Colonic mucosa (tissue), 4 donors: ENCODE measurements at regions not wholly inside any gene's neighbourhood (a gene's known extent, or its start where the extent isn't known, plus 50 kb on each side); places are given as distances from the start of the nearest gene placed in this dataset.

Experiments used
- DNase-seq: peaks from one replicate; pipeline ENCODE4 v3.0.0-alpha.2; 2020
- H3K27ac ChIP-seq: fragments of 200-600 bp; one replicate; pipeline ENCODE4 v1.8.0; 2021
- H3K27me3 ChIP-seq: fragments of 200-600 bp; one replicate; pipeline ENCODE4 v1.8.0; 2021
- H3K36me3 ChIP-seq: fragments of 200-600 bp; one replicate; pipeline ENCODE4 v1.8.0; 2021
- H3K4me1 ChIP-seq: fragments of 200-600 bp; one replicate; pipeline ENCODE4 v1.8.0; 2021; ENCODE audit warnings: mild to moderate bottlenecking
- H3K4me3 ChIP-seq: fragments of 200-600 bp; one replicate; pipeline ENCODE4 v1.8.0; 2021
- H3K9ac ChIP-seq, 2 donors: one replicate each; pipeline ENCODE4 v1.7.0; 2013; ENCODE audit warnings: control low read depth in 2 of 2, low read depth in 2 of 2, low read length in 2 of 2
- H3K9me3 ChIP-seq: fragments of 200-600 bp; one replicate; pipeline ENCODE4 v1.8.0; 2021
- intact Hi-C: fragments of 100-400 bp; cut with DNase I; formaldehyde crosslinking; loops from one replicate; pipeline ENCODE4 v1.14.1; 2022
- TF ChIP-seq, protein P1 (sequence below): fragments of 200-600 bp; IDR thresholded peaks from one replicate; pipeline ENCODE4 v1.8.0; 2022; ENCODE audit warnings: antibody characterized with exemption, mild to moderate bottlenecking
- donor health status: healthy.
- donor health status: DM: no; HTN: no; CAD: no.
- donor health status: DM: no; HTN: no; CAD: no.

DNA sequence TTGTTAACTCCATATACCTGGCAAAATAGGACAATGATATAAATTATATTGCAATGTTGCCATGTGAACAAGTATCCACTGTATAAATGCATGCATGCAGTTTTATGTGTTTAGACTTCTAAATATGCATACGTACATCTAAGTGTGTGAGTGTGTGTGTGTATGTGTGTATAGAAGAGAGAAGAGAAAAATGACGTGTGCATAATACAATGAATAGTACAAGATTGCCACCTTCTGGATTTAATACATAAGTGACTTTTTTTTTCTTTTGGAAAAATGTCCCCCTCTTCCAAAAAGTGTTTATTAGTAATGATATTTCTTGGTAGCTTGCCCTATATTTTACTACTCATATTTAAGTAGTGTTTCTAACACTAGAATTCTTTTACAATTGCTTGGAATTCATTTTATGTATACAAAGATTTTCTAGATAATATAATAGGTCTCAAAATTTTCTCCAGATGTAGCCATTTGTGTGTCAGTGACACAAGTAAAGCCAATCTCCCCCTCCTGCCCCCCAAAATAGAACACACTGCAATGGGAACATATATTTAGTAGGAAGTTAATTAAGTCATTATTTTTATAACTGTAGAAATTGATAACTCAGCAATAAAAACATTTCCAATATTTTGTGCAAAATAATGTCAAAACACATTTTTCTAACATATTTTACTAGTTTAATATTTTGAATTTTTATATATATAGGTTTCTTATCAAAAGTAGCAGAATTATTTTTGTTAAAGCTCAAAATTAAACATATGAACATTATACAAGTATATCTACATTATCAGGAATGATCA lies 783.3 kb upstream of the ATXN8OS start:
- Histone ChIP-seq H3K36me3 (no peaks in the 10 kb centered on the region), H3K27ac (no peak overlapping the region), H3K4me1 (no peaks in the 10 kb centered on the region), H3K9ac (no peak overlapping the region), H3K27me3 (no peaks in the 10 kb centered on the region), H3K9me3 (no peaks in the 10 kb centered on the region), H3K4me3 (no peak overlapping the region)
- intact Hi-C loops: loop anchor here (10.0 kb wide), 1 partner anchor 1589 kb away; no protein-coding TSS in a partner anchor
- TF ChIP-seq, protein P1, sequence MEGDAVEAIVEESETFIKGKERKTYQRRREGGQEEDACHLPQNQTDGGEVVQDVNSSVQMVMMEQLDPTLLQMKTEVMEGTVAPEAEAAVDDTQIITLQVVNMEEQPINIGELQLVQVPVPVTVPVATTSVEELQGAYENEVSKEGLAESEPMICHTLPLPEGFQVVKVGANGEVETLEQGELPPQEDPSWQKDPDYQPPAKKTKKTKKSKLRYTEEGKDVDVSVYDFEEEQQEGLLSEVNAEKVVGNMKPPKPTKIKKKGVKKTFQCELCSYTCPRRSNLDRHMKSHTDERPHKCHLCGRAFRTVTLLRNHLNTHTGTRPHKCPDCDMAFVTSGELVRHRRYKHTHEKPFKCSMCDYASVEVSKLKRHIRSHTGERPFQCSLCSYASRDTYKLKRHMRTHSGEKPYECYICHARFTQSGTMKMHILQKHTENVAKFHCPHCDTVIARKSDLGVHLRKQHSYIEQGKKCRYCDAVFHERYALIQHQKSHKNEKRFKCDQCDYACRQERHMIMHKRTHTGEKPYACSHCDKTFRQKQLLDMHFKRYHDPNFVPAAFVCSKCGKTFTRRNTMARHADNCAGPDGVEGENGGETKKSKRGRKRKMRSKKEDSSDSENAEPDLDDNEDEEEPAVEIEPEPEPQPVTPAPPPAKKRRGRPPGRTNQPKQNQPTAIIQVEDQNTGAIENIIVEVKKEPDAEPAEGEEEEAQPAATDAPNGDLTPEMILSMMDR: no peak
- DNase-seq: no peak

DNA sequence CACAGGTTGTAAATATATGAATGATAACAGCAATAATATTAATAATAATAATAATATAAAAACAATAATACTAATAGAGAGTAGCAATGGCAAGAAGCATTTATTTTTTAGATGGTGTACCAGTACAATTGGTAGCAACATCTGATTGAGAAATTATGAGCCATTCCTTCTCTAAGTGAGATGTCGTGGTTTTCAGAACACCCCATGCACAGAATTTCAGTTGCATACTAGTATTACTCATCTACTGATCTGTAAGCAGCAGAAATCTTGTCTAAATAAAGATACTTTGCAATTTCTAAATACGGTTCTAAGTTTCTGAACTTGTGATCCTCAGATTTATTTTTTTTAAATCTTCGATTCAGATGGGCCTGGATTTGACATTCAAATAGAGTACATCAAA lies 788.0 kb upstream of the ATXN8OS start:
- no peak overlapping the region for H3K4me3 ChIP-seq
- H3K27me3 ChIP-seq: no peaks in the 10 kb centered on the region
- TF ChIP-seq, protein P1: no peak
- H3K9me3 ChIP-seq: no peaks in the 10 kb centered on the region
- no peak overlapping the region for H3K27ac ChIP-seq
- H3K4me1 ChIP-seq: no peaks in the 10 kb centered on the region
- intact Hi-C loops: loop anchor here (10.0 kb wide), 1 partner anchor 1585 kb away; no protein-coding TSS in a partner anchor
- no peak for DNase-seq
- H3K36me3 ChIP-seq: no peaks in the 10 kb centered on the region
- no peak overlapping the region for H3K9ac ChIP-seq

DNA sequence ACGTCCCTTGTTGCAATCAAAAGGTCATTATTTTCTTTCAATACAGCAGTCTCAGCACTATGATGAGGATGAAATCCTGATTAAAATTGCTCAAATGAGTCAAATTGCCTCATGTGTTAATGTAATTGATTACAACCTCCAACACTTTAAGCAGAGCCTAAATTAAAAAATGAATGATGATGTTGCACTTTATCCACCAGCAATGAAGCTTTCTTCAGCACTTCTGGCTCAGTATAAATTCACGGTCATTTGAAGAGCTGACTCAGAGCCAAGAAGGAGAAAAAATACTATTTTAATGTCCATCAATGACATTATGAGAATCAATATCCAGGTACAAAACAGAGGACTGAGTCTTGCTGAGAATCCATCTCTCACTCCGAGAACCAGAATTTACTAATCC lies 792.6 kb upstream of the ATXN8OS start:
- no peak overlapping the region for H3K27ac ChIP-seq
- no peaks in the 10 kb centered on the region for H3K36me3 ChIP-seq
- no peaks in the 10 kb centered on the region for H3K9me3 ChIP-seq
- no peaks in the 10 kb centered on the region for H3K4me1 ChIP-seq
- intact Hi-C loops: no loop called here
- H3K9ac ChIP-seq: no peak overlapping the region
- TF ChIP-seq, protein P1: no peak
- H3K27me3 ChIP-seq: no peaks in the 10 kb centered on the region
- no peak overlapping the region for H3K4me3 ChIP-seq
- DNase-seq: no peak

DNA sequence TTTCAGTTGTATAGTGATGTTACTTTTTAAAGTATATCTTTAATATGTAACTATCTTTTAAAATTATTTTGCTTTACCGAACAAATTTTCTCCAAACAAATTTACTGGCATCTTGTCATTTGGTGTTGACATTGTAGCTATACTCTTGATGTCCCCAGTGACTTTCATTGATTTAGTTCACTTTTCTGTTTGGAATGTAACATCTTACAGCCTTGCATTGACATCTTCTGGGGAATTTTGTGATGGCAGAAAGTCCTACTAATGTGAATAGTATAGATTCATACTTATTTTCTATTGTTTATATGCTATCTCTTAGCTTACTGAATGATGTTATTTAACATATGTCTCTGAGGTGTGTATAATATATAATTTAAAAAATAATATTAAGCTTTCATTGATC lies 800.9 kb upstream of the ATXN8OS start:
- Histone ChIP-seq H3K27me3 (no peaks in the 10 kb centered on the region), H3K36me3 (no peaks in the 10 kb centered on the region), H3K9me3 (no peaks in the 10 kb centered on the region), H3K4me1 (no peaks in the 10 kb centered on the region), H3K9ac (no peak overlapping the region), H3K4me3 (no peak overlapping the region), H3K27ac (no peak overlapping the region)
- TF ChIP-seq, protein P1: no peak
- no peak for DNase-seq
- intact Hi-C loops: no loop called here

DNA sequence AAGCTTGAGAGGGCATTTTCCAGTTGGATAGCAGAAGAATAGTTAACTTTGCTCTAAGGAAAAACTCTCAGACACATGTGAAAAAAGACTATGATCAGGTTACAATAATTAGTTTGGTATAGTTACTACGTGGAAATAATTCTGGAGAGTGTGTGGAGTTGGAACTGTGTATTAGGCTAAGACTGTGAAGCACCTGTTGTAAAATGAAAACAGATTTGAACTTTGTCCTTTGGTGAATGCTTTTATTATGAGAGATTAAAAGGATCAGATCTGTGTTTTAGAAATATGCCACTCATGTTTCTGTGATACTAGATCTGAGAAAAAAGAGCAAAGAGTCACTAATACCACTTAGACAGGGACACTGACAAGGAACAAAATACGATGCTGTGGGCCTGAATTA lies 807.5 kb upstream of the ATXN8OS start:
- intact Hi-C loops: no loop called here
- Histone ChIP-seq H3K4me1 (no peaks in the 10 kb centered on the region), H3K9ac (no peak overlapping the region), H3K27me3 (no peaks in the 10 kb centered on the region), H3K9me3 (no peaks in the 10 kb centered on the region), H3K4me3 (no peak overlapping the region), H3K27ac (no peak overlapping the region), H3K36me3 (no peaks in the 10 kb centered on the region)
- no peak for DNase-seq
- TF ChIP-seq, protein P1: no peak
